NCI-H1417 (cell line): ENCODE measurements at regions not wholly inside any gene's neighbourhood (a gene's known extent, or its start where the extent isn't known, plus 50 kb on each side); places are given as distances from the start of the nearest gene placed in this dataset.
"Not testable (repeated sequence)": the region's sequence is repeated elsewhere in the genome, so short reads cannot be mapped to it uniquely, and the experiment has no call there.

Experiments
- DNase-seq, 3 experiments: peaks; one replicate each; lab custom pipeline; 2025; lab: John Stamatoyannopoulos, UW

DNA sequence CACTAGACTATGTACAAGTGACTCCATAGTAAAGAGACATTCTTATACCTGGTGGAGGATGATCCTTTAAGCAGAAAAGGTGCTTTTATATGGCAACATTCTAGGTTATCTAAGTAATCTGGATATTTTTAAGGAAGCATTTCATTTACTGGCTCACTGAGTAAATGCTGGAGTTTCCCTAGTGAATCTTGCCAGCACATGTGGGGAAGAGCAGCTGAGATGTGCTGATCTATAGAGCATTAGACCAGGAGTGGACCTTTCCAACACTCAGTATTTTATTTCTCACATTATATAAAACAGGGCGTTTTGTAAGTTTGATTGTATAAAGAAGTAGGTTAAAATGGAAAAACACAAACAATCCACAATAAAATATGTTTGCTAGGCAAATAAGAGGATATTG is 478.5 kb downstream of the ATP23 start:
- no peak for DNase-seq

DNA sequence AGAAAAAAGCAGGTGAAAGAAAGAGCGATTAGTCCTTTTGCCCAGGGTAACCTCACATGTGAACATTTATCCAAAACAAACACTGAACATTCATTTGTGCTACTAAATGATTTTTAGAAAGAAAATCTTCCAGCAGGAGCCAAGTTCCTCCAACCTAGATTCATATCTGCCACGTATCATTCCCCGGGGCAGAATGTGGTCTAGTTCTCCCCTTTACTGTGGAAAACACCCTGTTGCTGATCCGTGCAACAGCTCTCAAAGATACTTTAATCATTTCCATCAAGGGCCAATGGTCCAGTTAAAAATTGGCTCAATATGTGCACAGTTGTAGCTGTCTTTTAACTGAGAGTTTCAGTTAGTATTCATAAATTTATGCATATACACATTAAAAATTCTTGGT is 479.1 kb downstream of the ATP23 start:
- no peak for DNase-seq

DNA sequence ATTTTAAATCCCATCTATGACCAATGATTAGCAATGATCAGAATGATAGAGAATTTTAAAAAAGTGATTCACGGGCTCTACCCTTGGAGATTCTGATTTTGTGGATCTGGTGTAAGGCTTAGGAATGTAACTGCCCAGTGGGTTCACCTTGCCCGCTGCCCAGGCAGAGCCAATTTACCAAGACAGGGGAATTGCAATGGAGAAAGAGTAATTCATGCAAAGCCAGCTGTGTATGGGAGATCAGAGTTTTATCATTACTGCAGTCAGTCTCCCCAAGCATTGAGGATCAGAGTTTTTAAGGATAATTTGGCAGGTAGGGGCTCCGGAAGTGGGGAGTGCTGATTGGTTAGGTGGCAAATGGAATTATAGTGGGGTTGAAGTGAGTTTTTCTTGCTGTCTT is 480.6 kb downstream of the ATP23 start:
- no peak for DNase-seq

DNA sequence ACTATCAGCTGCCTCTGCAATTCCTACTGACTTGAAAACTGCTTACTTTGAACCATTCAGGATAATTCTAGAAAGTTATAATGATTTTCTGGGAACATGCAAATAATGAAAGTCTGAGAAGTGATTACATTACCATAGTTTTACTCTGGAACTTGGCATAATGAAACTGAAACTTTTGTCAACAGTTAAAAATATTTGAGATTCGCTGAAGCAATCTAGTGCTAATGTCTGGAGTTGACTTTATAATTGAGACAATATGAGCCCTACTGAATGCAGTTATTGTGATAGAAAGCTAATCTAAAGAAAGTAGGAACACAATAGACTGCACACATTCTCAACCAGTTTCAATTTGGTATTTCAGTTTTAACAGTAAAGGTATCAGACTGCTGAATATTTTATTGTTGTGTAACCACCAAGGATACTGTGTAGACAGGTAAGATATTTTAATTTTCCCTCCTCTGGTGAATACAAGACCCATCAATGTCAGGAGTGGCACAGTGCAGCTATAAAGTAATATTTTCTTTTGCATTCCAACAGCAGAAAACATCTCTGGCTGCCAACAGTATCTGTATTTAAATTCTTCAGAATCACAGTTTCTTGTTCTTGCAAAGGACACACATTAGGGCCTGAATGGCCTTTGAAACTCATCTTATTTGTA is 483.5 kb downstream of the ATP23 start:
- no peak for DNase-seq

DNA sequence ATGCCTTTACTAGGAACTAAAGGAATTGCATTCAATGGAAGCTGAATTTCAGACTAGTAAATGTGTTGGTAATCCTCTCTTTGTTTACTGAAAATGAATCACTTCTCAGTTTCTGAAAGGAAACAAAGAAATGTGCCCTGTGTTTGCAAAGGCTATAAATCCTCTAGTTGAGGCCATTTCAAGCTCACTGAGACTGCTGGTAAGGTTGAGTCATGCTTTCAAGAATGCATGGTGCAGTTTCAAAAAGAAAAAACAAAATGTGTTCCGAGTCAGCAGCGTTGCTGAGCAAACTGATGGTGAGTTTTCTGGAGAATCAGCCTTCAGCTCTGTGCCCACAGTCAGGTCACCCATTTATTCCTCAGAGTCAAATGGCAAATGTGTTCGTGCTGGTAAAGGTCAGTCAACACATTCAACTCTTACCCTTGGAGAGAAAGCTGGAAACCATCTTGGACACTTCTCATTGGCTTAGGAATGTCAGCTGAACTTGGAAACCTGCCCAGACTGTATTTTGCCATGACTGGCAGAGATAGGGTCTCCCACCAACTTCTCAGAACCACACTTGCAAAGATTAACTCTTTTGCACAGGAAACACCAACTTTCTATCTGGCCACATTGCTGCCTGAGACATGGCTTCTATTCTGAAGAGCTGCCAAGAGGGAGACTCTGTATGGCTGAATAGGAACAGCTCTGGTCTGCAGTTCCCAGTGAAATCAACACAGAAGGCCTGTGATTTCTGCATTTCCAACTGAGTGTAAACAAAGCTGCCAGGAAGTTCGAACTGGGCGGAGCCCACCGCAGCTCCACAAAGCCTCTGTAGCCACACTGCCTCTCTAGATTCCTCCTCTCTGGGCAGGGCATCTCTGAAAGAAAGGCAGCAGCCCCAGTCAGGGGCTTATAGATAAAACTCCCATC is 484.4 kb downstream of the ATP23 start:
- DNase-seq = peak; percentile 21 to 54 (median 24)

DNA sequence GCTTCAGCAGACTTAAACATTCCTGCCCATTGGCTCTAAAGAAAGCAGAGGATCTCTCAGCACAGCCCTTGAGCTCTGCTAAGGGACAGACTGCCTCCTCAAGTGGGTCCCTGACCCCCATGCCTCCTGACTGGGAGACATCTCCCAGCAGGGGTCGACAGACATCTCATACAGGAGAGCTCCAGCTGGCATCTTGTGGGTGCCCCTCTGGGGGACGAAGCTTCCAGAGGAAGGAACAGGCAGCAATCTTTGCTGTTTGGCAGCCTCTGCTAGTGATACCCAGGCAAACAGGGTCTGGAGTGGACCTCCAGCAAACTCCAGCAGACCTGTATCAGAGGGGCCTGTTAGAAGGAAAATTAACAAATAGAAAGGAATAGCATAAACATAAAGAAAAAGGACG is 485.1 kb downstream of the ATP23 start:
- not testable (repeated sequence) for DNase-seq

DNA sequence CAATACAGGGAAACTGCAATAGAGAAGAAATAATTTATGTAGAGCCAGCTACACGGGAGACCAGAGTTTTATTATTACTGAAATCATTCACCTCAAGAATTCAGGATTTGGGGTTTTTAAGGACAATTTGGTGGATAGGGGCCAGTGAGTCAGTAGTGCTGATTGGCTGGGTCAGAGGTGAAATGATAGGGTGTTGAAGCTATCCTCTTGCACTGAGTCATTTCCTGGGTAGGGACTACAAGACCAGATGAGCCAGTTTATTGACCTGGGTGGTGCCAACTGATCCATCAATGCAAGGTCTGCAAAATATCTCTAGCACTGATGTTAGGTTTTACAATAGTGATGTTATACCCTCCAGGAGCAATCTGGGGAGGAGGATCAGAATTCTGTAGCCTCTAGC is 486.3 kb downstream of the LRIG3 start:
- no peak for DNase-seq

DNA sequence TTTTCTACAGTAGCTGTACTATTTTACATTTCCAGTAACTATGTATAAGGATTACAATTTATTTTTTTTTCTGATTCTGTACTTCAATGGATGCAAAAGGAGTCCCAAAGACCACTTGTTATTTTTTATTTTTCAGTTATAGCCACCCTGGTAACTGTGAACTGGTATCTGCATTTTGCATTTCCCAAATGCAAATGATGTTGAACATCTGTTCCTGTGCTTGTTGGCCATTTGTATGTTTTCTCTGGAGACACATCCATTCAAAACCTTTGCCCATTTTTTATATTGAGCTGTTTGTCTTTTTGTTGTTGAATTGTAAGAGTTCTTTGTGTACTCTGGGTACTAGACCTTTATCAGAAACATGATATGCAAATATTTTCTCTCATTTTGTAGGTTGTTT is 485.6 kb downstream of the LRIG3 start:
- DNase-seq = no peak

DNA sequence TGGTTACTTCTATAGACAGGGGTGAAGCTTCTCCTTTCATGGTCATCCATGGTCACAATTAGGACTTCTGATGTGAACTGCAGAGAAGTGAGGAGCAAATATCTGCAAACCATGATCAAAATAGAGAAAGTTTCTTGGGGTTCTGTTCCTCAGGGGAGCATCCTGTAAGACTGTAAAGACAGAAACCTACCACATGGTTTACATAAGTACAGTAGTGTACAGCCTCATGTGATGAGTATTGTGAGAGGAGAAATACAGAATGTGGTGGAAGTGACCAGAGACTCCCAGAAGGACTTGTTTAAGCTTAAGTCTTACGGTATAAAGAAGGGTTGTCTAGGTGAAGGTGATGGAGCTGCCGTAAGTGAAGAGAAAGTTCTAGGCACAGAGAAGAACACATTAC is 484.7 kb downstream of the LRIG3 start:
- no peak for DNase-seq

DNA sequence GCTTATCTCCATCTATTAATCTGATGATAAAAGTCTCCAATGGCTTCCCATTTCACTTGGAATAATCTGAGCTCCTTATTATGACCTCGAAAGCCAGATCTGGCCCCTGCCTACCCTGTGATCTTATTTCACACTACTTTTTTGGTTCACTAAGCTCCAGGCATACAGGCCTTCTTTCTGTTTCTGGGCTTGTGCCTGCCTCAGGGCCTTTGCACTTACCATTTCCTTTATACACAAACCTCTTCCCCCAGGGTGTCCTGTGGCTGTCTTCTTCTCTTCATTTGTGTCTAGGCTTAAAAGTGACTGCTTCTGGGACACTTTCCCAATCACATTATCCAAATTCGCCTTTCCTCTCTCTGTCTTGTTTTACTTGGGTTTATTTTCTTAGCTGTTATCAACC is 478.8 kb downstream of the LRIG3 start:
- no peak for DNase-seq

DNA sequence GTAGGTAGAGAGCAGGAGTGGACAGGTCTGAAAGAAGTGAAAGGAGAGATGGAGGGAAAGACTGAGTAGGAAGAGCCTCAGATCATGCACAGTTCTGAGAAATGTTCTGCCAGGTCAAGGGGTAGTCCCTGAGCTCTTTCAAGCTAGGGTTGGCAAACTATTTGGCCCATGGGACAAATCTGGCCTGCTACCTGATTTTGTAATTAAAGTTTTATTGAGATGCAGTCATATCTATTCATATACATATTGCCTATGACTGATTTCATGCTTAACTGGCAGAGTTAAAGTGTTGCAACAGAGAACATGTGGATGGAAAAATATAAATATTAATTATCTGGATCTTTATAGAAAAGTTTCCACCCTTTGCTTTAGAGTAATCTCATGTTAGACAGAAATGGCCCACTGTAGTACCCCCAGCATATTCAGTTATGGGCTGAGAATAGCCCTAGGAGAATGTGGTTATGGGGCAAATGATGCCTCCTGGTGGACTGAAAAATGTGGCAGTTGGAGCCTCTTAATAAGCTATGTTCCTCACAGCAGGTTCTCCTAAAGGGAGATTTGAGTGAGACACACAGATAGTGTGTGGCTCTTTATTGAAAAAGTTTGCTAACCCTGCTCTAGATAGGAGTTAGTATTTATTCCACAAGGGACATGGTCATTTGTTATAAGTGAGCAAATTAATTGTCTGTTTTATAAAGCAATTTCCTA is 476.9 kb downstream of the LRIG3 start:
- DNase-seq = peak in 1 of 3 experiments; percentile 3

DNA sequence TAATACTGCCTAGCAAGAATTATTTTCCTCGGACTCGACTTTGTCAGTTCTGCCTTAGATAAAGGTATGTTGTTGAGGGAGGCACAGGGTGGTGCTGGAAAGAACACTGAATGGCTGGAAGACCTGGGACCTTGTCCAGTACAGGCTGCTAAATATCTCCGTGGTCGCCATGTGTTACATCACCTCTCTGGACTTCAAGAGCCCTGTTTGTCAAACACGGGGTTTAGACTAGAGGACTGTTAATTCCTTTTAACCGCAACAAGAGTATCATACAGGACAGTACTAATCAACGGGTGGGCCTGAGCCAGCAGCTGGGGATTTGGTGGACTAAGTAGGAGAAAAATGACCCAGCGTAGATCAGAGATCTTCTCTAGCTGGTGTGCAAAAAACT is 476.3 kb downstream of the LRIG3 start:
- no peak for DNase-seq

DNA sequence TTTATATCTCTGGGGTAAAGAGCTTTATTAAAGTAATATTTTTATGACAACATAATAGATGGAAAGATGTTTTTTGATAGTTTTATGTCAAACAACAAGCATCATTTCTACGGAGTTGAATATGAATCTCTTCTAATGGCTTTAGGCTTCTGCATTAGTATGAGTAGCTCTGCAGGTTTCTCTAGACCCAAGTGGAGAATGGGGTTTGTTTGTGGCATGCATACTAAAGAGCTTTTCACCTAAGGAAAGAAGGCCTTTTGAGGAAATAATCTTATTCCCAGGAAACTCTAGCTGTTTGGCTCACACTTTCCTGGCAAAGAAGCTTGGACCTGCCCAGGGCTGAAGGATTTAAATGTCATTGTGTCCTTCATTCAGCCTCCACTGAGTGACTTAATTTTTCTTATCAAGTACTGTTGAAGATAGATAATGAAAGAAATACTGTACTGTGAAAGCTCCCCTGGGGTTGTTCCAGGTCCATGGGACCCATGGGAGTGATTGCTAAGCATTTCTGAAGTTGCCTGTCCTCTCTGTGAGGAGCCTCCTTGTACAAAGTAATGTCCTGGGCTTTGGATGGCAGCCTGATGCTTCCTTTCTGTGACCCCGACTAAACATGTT is 469.3 kb downstream of the LRIG3 start:
- no peak for DNase-seq

DNA sequence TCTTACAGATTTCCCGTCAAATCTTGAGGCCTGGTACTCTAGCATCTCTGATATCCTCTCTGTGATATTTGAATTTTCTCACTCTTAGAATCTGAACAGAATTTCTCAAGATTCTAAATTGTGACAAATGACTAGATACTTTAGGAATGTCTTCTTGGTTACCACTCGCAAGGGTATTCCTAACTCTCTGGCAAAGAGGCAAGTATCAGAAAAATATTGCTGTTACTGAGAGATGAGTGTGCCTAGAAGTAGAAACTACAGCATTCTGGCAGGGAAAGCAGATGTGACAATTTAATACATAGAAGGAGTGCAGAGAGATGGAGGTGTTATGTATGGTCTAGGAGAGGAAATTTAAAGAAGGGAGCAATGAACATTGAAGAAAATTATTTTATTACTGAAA is 467.8 kb downstream of the LRIG3 start:
- DNase-seq = no peak

DNA sequence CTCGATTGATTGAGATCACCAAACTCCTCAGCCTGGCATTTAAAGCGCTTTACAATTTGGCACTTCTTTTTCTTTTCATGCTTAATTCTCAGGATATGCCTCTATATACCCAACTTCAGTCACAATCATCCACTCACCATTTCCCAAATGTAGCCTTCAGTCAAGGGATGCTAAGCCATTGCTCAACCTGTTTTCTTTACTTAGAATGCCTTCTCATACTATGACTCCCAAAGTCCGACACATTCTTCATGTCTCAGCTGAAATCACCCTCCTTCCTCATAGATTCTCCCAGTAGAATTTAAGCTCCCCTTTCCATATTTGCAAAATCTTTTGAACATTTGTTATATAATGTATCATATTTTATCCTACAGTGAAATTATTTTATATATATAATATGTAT is 467.0 kb downstream of the LRIG3 start:
- DNase-seq = no peak

DNA sequence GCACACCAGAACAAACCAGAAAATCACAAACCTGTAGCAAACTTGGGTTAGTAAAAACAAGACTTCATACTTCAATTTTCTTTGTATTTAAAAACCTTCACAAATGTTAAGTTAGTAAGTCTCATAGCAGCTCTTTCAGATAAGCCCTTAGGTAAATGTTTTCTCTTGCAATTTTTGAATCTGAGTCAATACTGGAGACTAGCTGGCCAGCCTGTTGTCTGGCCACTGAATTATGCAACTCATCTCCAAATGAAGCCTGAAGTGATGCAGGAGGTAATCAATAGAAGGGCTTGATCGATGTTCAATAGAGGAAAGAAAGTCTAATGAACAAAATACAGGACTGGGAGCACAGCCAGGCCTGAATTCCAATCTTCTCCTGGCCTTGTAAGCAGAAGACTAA is 465.2 kb downstream of the LRIG3 start:
- no peak for DNase-seq

DNA sequence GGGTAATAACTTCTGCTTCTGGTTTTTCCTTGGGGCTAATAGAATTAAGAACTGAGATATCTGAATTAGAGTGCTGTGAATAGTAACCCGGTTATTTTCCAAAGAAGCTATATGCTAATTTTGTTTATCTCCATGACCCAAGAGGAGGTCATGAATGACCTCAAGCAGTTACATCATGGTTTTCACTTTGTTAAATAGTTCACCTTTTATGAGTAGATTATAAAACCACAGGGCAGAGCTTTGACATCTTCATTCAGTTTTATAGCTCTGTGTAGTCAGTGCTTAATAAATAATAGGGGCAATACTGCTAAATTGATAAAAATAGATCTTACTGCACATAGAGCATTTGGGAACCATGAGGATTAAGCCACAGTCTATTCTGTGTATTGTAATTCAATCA is 462.2 kb downstream of the LRIG3 start:
- DNase-seq = no peak

DNA sequence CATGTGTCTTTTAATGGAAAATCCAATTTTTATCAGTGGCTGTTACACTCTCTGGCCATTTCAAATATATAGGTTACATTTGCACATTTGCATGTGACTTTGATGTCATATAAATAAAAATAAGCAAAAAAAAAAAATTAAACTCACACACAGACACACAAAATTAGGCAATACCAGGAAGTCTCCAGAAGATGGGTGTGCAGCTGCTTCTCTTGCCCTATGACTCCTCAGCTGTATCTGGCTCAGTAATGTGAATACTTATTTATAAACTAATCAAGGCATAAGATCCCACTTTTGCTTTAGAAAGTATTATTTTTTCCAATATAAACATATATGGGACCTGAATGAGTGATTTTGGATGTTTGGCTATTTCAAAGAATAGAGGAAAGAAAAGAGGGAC is 461.1 kb downstream of the LRIG3 start:
- no peak for DNase-seq

DNA sequence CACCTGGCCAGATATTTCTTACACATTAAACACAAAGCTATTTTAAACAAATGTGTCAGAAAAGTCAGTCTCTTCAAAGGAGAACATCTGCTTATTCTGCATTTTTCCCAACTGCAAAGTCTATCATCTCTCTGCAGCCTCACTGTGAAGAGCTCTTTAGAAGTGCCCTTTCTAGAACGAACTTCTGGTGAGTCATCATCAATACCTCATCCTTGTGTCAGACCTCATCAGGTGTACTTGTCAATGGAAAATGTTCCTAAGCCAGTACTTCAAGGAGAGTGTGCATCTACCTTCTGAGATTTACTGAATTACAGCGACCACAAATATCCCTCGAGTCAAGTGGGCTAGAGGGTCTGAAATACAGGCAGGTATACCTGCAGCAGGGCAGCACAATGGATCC is 457.3 kb downstream of the LRIG3 start:
- DNase-seq = no peak

DNA sequence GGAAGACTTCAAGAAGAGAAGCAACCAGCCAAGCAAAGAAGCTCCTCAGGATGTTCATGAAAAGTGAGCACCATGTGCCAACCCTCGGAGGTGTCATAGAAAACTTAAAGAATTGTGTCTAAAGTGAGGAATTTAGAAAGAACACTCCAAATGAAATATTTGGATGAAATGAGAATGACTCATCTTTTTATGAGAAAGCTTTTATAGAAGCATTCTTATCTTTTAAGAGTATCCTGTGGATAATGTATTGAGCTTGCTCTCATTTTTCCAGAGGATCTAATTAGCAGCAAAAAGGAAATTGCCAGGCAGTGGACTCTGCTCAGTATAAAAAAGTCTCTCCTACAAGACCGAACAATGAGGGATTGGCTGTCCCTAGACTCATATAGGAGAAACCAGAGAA is 454.9 kb downstream of the LRIG3 start:
- DNase-seq = no peak

DNA sequence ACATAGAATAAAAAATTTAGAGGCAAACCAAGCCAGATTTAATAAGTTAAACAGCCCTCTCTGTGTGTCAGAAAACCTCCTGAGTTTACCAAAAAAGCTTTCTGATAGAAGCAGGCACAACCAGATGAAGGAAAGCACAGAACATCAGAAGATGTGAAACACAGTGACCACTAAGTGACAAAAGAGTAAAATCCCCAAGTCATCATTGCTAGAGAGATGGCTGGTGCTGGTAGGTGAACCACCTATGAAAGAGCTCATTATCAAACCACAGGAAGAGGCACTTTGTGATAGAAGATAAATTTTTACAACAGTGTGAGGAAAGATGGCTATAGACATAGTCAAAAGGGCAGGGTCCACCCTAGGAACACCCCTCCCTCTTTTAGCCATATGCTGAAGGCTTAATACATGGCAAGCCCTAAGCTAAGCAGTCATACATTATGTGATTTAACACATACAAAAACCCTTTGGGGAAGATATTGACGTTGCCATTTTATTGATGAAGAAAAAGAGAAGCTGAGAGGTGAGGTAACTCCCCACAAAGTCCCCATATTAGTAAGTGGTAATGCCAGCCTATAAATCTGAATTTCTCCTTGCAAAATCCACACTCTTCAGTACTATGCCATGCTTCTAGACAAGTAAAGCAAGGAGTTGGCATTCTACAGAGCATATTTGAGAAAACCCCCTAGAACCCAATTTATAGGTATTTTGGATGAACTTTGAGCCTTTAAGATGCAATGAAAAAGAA is 449.9 kb downstream of the LRIG3 start:
- no peak for DNase-seq

DNA sequence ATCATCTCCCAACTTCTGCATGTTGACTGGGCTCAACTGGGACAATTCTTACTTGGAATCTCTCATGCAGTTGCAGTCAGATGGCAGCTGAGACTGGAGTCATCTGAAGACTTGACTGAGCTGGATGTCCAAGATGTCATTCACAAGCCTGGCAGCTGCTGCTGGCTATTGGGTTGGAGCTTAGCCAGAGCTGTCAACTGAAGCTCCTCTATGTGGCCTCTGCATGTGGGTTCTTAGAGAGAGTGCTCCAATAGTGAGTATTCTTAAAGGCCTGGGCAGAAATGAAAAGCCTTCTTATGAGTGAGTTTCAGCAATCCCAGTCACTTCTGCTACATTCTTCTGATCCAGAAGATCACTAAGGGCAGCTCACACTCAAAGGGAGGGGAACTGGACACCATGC is 440.9 kb downstream of the LRIG3 start:
- DNase-seq = no peak
